ENCODE measurements at regions not wholly inside any gene's neighbourhood (a gene's known extent, or its start where the extent isn't known, plus 50 kb on each side); places are given as distances from the start of the nearest gene placed in this dataset.
A peak's percentile ranks its signal among the peaks of the same experiment; 100 is the strongest.

GRCh38 chr1:201709564-201710295, 119.2 kb upstream of the IPO9 start:
- no peaks in the 10 kb centered on the region for H3K9me3 ChIP-seq (ENCODE audit: low read length)
- ChIA-PET CTCF (ENCODE audit: unreplicated experiment) (interaction anchor here (0.7 to 2.6 kb wide), 7 partner anchors 8 to 384 kb away, joined by 3 to 13 read pairs (median 4); no protein-coding TSS in a partner anchor), POLR2A (interaction anchor here (1.2 to 1.3 kb wide), 2 partner anchors 10 to 87 kb away, joined by 4 read pairs; no protein-coding TSS in a partner anchor)
- H3K4me1 ChIP-seq (ENCODE audit: insufficient read depth, low read length, poor library complexity, severe bottlenecking), result peaks cover 4% of the 10 kb centered on the region
- no peaks in the 10 kb centered on the region for H4K20me1 ChIP-seq (ENCODE audit: insufficient read depth, low read length)
- H3K36me3 ChIP-seq (ENCODE audit: insufficient read depth, low read length), result no peaks in the 10 kb centered on the region
- no peak overlapping the region for H3K4me3 ChIP-seq (ENCODE audit: low read depth, low read length, poor library complexity, severe bottlenecking)
- H3K79me2 ChIP-seq (ENCODE audit: insufficient read depth, low read depth, low read length), result no peaks in the 10 kb centered on the region
- H3K9me2 ChIP-seq (ENCODE audit: insufficient read depth, low read length), result no peaks in the 10 kb centered on the region
- peak; percentile 73 for DNase-seq (ENCODE audit: low spot score)
- BruUV-seq (replicated peaks), result no TSS peak
- TF ChIP-seq EZH2phosphoT487 (IDR thresholded peaks at IDR 0.05; ENCODE audit: borderline replicate concordance, low read depth, low read length), result no peak
- peak; percentile 79 for TF ChIP-seq CTCF (conservative IDR thresholded peaks at IDR 0.05; ENCODE audit: low read length)
- intact Hi-C loops (cut with micrococcal nuclease; ENCODE audit: unreplicated experiment), result loop anchor here (1.0 kb wide), 1 partner anchor 84 kb away; no protein-coding TSS in a partner anchor
- H3K27ac ChIP-seq (ENCODE audit: low read depth, low read length, poor library complexity, severe bottlenecking), result no peak overlapping the region
- H2AFZ ChIP-seq (ENCODE audit: low read length), result no peak overlapping the region
- H3K4me2 ChIP-seq (ENCODE audit: low read length), result no peak overlapping the region

GRCh38 chr1:201710632-201711597, 118.0 kb upstream of the IPO9 start:
- no peaks in the 10 kb centered on the region for H3K36me3 ChIP-seq (ENCODE audit: insufficient read depth, low read length)
- no peak for DNase-seq (ENCODE audit: low spot score)
- no peaks in the 10 kb centered on the region for H3K9me2 ChIP-seq (ENCODE audit: insufficient read depth, low read length)
- CTCF ChIA-PET (ENCODE audit: unreplicated experiment), result interaction anchor here (0.6 to 2.6 kb wide), 5 partner anchors 60 to 184 kb away, joined by 3 to 13 read pairs (median 3); no protein-coding TSS in a partner anchor
- H4K20me1 ChIP-seq (ENCODE audit: insufficient read depth, low read length), result no peaks in the 10 kb centered on the region
- H3K4me2 ChIP-seq (ENCODE audit: low read length), result no peak overlapping the region
- H3K4me1 ChIP-seq (ENCODE audit: insufficient read depth, low read length, poor library complexity, severe bottlenecking), result peaks cover 15% of the 10 kb centered on the region
- BruUV-seq (replicated peaks), result no TSS peak
- no peaks in the 10 kb centered on the region for H3K9me3 ChIP-seq (ENCODE audit: low read length)
- no peak overlapping the region for H3K4me3 ChIP-seq (ENCODE audit: low read depth, low read length, poor library complexity, severe bottlenecking)
- TF ChIP-seq EZH2phosphoT487 (IDR thresholded peaks at IDR 0.05; ENCODE audit: borderline replicate concordance, low read depth, low read length) (no peak), CTCF (conservative IDR thresholded peaks at IDR 0.05; ENCODE audit: low read length) (no peak)
- POLR2A ChIA-PET, result interaction anchor here (0.6 kb wide), 2 partner anchors 69 to 84 kb away, joined by 3 to 4 read pairs; no protein-coding TSS in a partner anchor
- intact Hi-C loops (cut with micrococcal nuclease; ENCODE audit: unreplicated experiment), result no loop called here
- no peak overlapping the region for H2AFZ ChIP-seq (ENCODE audit: low read length)
- H3K27ac ChIP-seq (ENCODE audit: low read depth, low read length, poor library complexity, severe bottlenecking), result no peak overlapping the region
- H3K79me2 ChIP-seq (ENCODE audit: insufficient read depth, low read depth, low read length), result no peaks in the 10 kb centered on the region

Data from OCI-LY7 (cell line).